ENCODE measurements at regions not wholly inside any gene's neighbourhood (a gene's known extent, or its start where the extent isn't known, plus 50 kb on each side); places are given as distances from the start of the nearest gene placed in this dataset.

- no peak overlapping the region for H3K4me2 ChIP-seq (ENCODE audit: low read length)
- H2AFZ ChIP-seq (ENCODE audit: low read depth, low read length, poor library complexity, severe bottlenecking) = no peak overlapping the region
- DNase-seq (ENCODE audit: low read depth, low spot score) (peak; percentile 8), ATAC-seq (peak; percentile 59)
- peak; percentile 55 to 64 (median 58); a peak in 5 of 6 replicates for TF ChIP-seq CTCF (IDR thresholded peaks at IDR 0.05 in 2 of 3, conservative IDR thresholded peaks at IDR 0.05 in 1 of 3; ENCODE audit: borderline replicate concordance in 1 of 3, insufficient read depth in 1 of 3, low read depth in 2 of 3, low read length in 2 of 3)
- no peak for TF ChIP-seq SP1 (IDR thresholded peaks at IDR 0.05; ENCODE audit: low read depth)
- no peak for TF ChIP-seq CEBPB (IDR thresholded peaks at IDR 0.05; ENCODE audit: low read depth)
- peak; percentile 75 for TF ChIP-seq RAD21 (IDR thresholded peaks at IDR 0.05; ENCODE audit: low read depth)
- no peak for TF ChIP-seq EZH2phosphoT487 (IDR thresholded peaks at IDR 0.05; ENCODE audit: borderline replicate concordance)
- no peaks in the 10 kb centered on the region for H4K20me1 ChIP-seq (ENCODE audit: insufficient read depth)
- no peak overlapping the region for H3K4me3 ChIP-seq (replicated peaks in 1 of 2; ENCODE audit: low read depth in 1 of 2, low read length in 2 of 2)
- peaks cover 4 to 19% of the 10 kb centered on the region in 2 experiments; a peak in 3 of 4 replicates for H3K4me1 ChIP-seq (ENCODE audit: control insufficient read depth in 1 of 2, insufficient read depth in 2 of 2, low read length in 2 of 2)
- H3K9me2 ChIP-seq (ENCODE audit: insufficient read depth) = no peaks in the 10 kb centered on the region
- BruUV-seq (replicated peaks) = no TSS peak
- POLR2A ChIA-PET = no interaction called here
- intact Hi-C loops (cut with micrococcal nuclease) = loop anchor here (1.0 kb wide), 1 partner anchor 41 kb away; no protein-coding TSS in a partner anchor
- H3K9ac ChIP-seq (ENCODE audit: low read length) = no peak overlapping the region
- H3K9me3 ChIP-seq (ENCODE audit: control insufficient read depth in 1 of 2, insufficient read depth in 1 of 2, low read depth in 1 of 2, low read length in 2 of 2) = no peaks in the 10 kb centered on the region
- H3K27me3 ChIP-seq (ENCODE audit: insufficient read depth, low read length) = peaks cover 10% of the 10 kb centered on the region; the same call in 1 of the 2 replicates
- H3K27ac ChIP-seq (ENCODE audit: low read depth, low read length) = no peak overlapping the region
- no peaks in the 10 kb centered on the region for H3K79me2 ChIP-seq (ENCODE audit: insufficient read depth, low read length)
- RAD21 ChIA-PET (ENCODE audit: low non-redundant PET in 1 of 2, low total read pairs in 2 of 2, uncharacterized antibody in 2 of 2, unreplicated experiment in 2 of 2) = no interaction called here
- H3K36me3 ChIP-seq (ENCODE audit: control insufficient read depth in 1 of 2, insufficient read depth in 2 of 2, low read length in 2 of 2) = no peaks in the 10 kb centered on the region
- CTCF ChIA-PET = interaction anchor here (0.7 to 7.8 kb wide), 2 partner anchors 42 to 550 kb away, joined by 3 to 50 read pairs; no protein-coding TSS in a partner anchor
These were observed 77.5 kb upstream of the KCNMA1 start for GRCh38 chr10:77715088-77715487.

- ChIA-PET CTCF (interaction anchor here (0.8 to 7.8 kb wide), 5 partner anchors 43 to 549 kb away, joined by 3 to 50 read pairs (median 5); no protein-coding TSS in a partner anchor), RAD21 (ENCODE audit: low non-redundant PET in 1 of 2, low total read pairs in 2 of 2, uncharacterized antibody in 2 of 2, unreplicated experiment in 2 of 2) (no interaction called here), POLR2A (no interaction called here)
- no peak overlapping the region for H3K4me3 ChIP-seq (replicated peaks in 1 of 2; ENCODE audit: low read depth in 1 of 2, low read length in 2 of 2)
- H3K4me1 ChIP-seq (ENCODE audit: control insufficient read depth in 1 of 2, insufficient read depth in 2 of 2, low read length in 2 of 2) = peaks cover 3 to 13% of the 10 kb centered on the region in 2 experiments; a peak in 3 of 4 replicates
- no peaks in the 10 kb centered on the region for H3K9me2 ChIP-seq (ENCODE audit: insufficient read depth)
- H3K27me3 ChIP-seq (ENCODE audit: insufficient read depth, low read length) = peaks cover 10% of the 10 kb centered on the region; the same call in 1 of the 2 replicates
- no peaks in the 10 kb centered on the region for H3K79me2 ChIP-seq (ENCODE audit: insufficient read depth, low read length)
- no peaks in the 10 kb centered on the region for H4K20me1 ChIP-seq (ENCODE audit: insufficient read depth)
- DNase-seq (ENCODE audit: low read depth, low spot score) (no peak), ATAC-seq (no peak)
- no peaks in the 10 kb centered on the region for H3K36me3 ChIP-seq (ENCODE audit: control insufficient read depth in 1 of 2, insufficient read depth in 2 of 2, low read length in 2 of 2)
- intact Hi-C loops (cut with micrococcal nuclease) = loop anchor here (5.0 kb wide), 1 partner anchor 461 kb away; no protein-coding TSS in a partner anchor
- no peak overlapping the region for H3K4me2 ChIP-seq (ENCODE audit: low read length)
- no peak overlapping the region for H3K27ac ChIP-seq (ENCODE audit: low read depth, low read length)
- H3K9me3 ChIP-seq (ENCODE audit: control insufficient read depth in 1 of 2, insufficient read depth in 1 of 2, low read depth in 1 of 2, low read length in 2 of 2) = no peaks in the 10 kb centered on the region
- H3K9ac ChIP-seq (ENCODE audit: low read length) = no peak overlapping the region
- no peak overlapping the region for H2AFZ ChIP-seq (ENCODE audit: low read depth, low read length, poor library complexity, severe bottlenecking)
- BruUV-seq (replicated peaks) = no TSS peak
- no peak for TF ChIP-seq CTCF (IDR thresholded peaks at IDR 0.05 in 2 of 3, conservative IDR thresholded peaks at IDR 0.05 in 1 of 3; ENCODE audit: borderline replicate concordance in 1 of 3, insufficient read depth in 1 of 3, low read depth in 2 of 3, low read length in 2 of 3)
- TF ChIP-seq RAD21 (IDR thresholded peaks at IDR 0.05; ENCODE audit: low read depth) = no peak
- no peak for TF ChIP-seq ATF3 (IDR thresholded peaks at IDR 0.05)
- no peak for TF ChIP-seq POLR2A (IDR thresholded peaks at IDR 0.05; ENCODE audit: borderline replicate concordance, extremely low read depth, insufficient read depth, insufficient read length)
- TF ChIP-seq CEBPB (IDR thresholded peaks at IDR 0.05; ENCODE audit: low read depth) = no peak
- no peak for TF ChIP-seq REST (IDR thresholded peaks at IDR 0.05; ENCODE audit: low read depth)
These were observed 76.1 kb upstream of the KCNMA1 start for GRCh38 chr10:77713521-77714280.
